HG03039 (cell line): ENCODE measurements at regions not wholly inside any gene's neighbourhood (a gene's known extent, or its start where the extent isn't known, plus 50 kb on each side); places are given as distances from the start of the nearest gene placed in this dataset.

Source experiments
- ATAC-seq: cut with Tn5 transposase; IDR thresholded peaks from one replicate; pipeline ENCODE4 v1.9.1; 2021; ENCODE audit warnings: mild to moderate bottlenecking, moderate library complexity; ENCODE audit not compliant: unreplicated experiment

DNA sequence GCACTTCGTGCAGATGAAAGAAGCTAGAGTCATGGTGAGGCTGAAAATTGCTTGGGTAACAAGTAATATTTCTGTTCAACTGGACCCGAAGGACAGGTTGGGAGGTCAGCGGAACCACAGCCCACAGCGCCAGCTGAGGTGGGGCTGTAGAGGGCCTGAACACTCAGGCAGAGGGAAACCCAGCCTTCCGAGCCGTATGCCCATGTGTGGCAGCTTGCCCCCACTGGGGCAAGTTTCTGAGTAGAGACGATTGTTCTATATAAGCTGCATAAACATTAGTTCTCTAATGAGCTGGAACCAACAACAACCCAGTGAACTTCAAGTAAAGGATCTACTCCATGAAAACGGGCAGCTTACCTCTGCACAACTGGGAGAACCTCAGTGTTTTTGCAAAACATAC lies 58.4 kb upstream of the TNS3 start:
- no peak for ATAC-seq

DNA sequence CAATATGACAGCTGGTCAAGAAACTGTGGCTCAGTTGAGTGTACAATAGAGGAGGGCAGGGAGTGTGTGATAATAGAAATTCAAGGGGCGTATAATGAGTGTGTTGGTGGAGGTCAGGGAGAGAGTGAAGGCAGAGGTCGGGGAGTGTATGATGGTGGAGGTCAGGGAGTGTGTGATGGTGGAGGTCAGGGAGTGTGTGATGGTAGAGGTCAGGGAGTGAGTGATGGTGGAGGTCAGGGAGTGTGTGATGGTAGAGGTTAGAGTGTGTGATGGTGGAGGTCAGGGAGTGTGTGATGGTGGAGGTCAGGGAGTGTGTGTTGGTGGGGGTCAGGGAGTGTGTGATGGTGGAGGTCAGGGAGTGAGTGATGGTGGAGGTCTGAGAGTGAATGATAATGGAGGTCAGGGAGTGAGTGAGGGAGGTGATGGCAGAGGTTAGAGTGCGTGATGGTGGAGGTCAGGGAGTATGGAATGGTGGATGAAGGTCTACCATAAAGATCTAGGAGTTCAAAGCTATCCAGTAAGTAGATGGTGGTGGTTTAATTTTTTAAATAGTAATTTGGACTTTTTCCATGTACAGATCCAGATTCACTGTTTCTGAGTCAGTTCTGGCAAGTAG lies 57.7 kb upstream of the TNS3 start:
- no peak for ATAC-seq

DNA sequence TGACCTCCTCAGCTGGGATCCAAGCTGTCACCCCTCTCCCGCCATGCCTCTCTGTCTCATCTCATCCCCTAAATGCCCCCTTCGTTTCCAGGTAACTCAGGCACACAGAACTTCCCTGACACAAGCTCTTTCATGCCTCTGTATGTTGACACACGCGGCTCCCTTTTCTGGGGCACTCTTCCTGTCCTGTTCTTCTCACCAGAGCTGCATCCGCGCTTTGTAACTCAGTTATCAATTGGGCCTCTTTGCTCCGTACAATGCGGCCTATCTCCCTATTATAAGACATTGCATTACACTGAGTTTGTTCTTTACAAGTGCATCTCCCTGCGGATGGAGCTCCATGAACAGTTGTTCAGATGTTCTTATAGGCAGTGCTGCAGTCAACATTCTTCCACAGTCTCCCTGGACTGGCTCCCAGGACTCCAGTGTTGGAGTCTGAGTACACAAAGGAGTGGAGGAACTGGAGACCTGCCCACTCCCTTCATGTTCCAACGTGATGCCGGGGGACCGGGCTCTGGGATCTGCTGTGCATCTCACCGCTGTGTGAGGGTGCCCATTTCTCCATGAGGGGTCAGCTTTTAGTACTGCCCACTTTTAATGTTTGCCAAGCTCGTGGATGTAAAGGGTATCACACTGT lies 56.9 kb upstream of the TNS3 start:
- no peak for ATAC-seq

DNA sequence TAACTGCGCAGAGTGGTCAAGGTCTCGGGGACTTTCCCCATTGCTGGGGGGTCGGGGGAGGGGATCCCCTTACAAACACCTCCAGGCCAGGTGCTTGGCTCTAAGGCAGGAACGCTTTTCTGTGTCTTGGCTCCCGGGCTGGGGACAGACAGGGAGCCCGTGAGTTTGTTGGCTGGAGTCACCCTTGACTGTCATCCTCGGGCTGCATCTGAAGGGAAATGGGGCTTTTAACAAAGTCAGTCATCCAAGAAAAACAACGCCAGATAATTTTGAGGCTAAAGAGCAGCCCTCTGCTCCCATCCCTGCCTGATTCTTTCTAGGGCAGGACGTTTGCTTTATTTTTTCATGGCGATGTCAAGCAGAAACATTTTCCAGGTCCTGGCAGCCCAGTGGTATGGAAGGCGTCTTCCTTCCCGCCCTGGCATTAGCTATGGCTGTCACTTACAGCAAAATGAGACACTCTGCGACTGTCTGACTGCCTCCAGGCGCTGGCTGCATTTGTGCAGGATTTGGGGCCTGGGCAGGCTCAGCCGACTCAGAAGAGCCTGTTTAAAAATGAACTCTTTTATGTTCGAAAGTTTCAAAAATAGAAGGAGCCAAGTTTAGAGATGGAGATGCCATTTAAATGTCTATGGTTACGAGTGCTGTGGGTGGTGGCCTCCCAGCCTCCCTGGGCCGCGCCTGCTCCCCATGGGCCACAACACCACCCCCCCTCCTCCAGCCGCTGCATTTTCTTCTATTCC lies 54.7 kb upstream of the TNS3 start:
- no peak for ATAC-seq

DNA sequence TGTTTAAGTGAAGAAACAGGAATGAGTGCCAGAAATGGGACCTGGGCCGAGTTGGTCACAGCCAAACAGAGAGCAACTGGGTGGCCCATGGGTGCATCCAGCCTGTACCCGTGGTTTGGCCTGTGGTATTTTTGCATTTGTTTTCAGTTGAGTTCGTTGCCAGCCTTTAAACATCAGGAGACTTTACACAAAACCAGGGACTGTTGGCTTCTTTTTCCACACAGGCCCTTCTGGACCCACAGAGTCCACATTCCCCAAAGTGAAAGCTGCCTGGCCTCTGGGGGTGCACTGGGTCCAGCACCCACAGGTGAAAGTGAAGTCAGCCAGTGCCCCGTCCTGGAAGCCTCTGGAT lies 54.1 kb upstream of the TNS3 start:
- ATAC-seq: no peak

DNA sequence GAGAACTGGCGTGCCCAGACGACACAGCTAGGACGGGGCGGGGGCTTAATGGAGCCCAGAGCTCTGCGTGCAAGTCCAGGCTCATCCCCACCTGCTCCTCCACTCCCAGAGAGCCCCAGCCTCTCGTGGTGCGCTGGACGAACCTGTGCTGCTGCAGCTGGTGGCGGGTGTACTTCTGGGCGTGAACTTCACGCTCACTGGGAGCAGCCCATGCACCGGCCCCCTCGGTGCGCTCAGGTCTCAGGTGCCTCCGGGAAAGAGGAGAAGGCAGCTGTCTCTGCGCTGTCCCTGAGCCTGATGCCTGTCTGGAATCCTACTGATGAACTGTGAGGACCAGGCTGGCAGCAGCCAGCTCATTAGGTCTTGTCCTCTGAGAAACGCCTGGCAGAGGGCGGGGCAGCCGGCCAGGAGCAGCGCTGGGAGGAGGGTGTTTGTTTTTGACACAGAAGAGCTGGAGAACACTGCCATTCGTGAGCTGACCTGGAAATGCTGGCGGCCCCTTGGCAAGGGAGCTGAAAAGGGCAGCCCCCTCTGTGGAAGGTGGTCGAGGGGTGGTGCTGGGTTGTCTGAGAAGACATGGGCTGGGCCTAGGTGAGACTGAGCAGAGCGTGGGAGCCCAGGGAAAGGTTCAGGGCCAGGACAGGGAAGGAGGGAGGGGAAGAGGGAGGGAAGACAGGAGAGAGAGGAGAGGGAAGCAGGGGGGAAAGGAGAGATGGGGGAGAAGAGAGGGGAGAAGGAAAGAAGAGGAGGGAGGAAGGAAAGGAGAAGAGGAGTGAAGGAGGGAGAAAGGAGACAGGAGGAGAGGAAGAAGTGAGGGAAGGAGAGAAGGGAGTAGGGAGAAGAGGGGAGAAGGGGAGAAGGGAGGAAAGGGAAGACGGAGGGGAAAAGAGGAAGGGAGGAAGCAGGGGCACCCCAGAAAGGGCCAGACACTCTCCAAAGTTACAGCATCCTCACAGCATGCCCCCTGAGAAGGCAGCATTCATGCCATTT lies 53.5 kb upstream of the TNS3 start:
- no peak for ATAC-seq

DNA sequence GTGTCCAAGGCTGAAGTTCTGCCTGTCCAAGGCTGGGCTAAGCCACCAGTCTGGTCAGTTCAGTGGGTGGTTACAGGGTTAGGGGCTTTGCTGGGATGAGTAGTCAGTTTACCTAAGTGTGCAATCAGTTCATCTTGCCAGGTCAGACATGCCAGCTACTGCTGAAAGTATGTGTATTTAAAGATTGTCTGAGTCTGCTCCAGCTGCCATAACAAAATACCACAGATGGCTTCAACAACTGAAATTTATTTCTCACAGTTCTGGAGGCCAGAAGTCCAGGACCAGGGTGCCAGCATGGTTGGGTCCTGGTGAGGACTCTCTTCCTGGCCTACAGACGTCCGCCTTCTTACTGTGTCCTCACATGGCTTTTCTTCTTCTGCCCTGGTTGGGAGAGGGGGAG lies 52.4 kb upstream of the TNS3 start:
- ATAC-seq: no peak

DNA sequence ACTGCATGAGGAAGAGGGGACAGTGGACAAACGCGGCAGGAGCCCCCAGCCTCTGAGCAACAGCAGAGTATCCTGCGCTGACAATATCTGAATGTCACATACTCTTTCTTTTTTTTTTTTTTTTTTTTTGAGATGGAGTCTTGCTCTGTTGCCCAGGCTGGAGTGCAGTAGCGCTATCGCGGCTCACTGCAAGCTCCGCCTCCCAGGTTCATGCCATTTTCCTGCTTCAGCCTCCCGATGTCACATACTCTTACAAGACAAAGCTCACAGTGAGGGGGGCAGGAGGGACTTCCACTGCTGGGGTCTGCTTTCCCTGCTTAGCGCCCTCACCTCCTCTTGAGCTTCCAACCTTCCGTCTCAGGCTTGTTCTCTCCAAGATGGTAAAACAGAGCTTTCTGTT lies 51.2 kb upstream of the TNS3 start:
- no peak for ATAC-seq
